ENCODE measurements at regions not wholly inside any gene's neighbourhood (a gene's known extent, or its start where the extent isn't known, plus 50 kb on each side); places are given as distances from the start of the nearest gene placed in this dataset.

DNA sequence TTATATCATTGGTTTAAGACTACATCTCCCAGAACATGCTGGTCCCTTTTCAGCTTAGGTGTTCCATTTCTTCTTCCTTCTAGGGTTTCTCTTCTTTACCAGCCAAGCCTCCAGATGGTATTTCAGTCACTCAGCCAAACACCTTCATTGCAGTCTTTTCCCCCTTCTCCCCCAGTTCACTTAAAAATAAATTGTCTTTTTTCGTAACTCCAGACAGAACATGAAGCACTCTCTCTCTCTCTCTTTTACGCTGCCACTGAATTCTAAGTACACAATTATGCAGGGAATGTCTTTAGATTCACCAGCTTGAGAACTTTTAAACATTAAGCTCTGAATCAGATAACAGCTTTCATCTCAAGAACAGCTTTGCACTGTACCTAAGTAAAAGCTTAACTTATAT, 419.7 kb upstream of the BRINP1 start:
- H3K27me3 ChIP-seq (ENCODE audit: control insufficient read depth, insufficient read depth, low read length), result no peaks in the 10 kb centered on the region
- no peaks in the 10 kb centered on the region for H3K36me3 ChIP-seq (ENCODE audit: control insufficient read depth, insufficient read depth, low read length)

DNA sequence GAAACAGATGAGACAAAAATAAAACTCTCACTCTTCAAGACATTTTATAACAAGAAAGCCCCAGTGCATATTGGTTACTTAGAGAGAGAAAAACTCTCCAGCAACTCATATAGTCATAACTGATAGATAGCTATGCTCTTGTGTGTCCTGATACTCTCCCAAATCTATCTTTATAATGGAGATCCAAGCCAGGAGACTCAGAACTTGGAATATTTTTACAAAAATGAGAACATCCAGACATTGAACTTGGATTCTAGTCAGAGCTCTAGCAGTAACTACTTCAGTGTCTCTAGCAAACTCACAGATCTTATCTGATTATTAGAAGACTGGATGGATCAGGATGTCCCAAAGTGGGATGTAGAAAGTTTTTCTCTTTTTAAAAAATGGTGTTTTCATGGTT, 412.7 kb upstream of the BRINP1 start:
- Histone ChIP-seq H3K27me3 (ENCODE audit: control insufficient read depth, insufficient read depth, low read length) (no peaks in the 10 kb centered on the region), H3K36me3 (ENCODE audit: control insufficient read depth, insufficient read depth, low read length) (no peaks in the 10 kb centered on the region), H3K4me3 (ENCODE audit: low read depth, low read length) (no peak overlapping the region)
- no peak for DNase-seq (ENCODE audit: low read depth)
- TF ChIP-seq, protein P1, sequence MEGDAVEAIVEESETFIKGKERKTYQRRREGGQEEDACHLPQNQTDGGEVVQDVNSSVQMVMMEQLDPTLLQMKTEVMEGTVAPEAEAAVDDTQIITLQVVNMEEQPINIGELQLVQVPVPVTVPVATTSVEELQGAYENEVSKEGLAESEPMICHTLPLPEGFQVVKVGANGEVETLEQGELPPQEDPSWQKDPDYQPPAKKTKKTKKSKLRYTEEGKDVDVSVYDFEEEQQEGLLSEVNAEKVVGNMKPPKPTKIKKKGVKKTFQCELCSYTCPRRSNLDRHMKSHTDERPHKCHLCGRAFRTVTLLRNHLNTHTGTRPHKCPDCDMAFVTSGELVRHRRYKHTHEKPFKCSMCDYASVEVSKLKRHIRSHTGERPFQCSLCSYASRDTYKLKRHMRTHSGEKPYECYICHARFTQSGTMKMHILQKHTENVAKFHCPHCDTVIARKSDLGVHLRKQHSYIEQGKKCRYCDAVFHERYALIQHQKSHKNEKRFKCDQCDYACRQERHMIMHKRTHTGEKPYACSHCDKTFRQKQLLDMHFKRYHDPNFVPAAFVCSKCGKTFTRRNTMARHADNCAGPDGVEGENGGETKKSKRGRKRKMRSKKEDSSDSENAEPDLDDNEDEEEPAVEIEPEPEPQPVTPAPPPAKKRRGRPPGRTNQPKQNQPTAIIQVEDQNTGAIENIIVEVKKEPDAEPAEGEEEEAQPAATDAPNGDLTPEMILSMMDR (IDR thresholded peaks at IDR 0.05; ENCODE audit: insufficient read depth, low read length, poor library complexity, severe bottlenecking), result no peak

More for the DNA sequence above, 419.7 kb upstream of the BRINP1 start:
- DNase-seq (ENCODE audit: low read depth), result peak; percentile 34
- TF ChIP-seq, protein P1 (IDR thresholded peaks at IDR 0.05; ENCODE audit: insufficient read depth, low read length, poor library complexity, severe bottlenecking), result no peak
- no peak overlapping the region for H3K4me3 ChIP-seq (ENCODE audit: low read depth, low read length)

DNA sequence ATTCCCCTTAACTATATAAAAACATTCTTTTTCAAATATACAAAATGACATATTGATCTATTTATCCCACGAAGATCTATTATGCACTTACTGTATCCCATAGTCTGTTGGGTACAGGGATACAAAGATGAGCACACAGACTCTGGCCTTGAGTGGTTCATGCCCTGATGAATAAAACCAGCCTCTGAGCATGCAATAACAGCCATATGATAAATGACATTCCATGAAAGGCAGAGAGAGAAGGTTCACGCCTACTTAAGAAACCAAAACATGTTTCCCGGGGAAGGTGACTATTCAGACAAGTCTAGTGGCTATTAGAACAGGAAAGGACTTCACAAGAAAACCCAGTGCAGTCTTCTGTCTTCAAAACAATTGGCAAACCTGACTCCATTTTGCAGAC, 406.2 kb upstream of the BRINP1 start:
- no peak for DNase-seq (ENCODE audit: low read depth)
- TF ChIP-seq, protein P1 (IDR thresholded peaks at IDR 0.05; ENCODE audit: insufficient read depth, low read length, poor library complexity, severe bottlenecking), result no peak
- Histone ChIP-seq H3K27me3 (ENCODE audit: control insufficient read depth, insufficient read depth, low read length) (no peaks in the 10 kb centered on the region), H3K4me3 (ENCODE audit: low read depth, low read length) (no peak overlapping the region), H3K36me3 (ENCODE audit: control insufficient read depth, insufficient read depth, low read length) (no peaks in the 10 kb centered on the region)

GRCh38 chr9:119773823-119774222, 404.6 kb upstream of the BRINP1 start:
- no peak for DNase-seq (ENCODE audit: low read depth)
- TF ChIP-seq, protein P1 (IDR thresholded peaks at IDR 0.05; ENCODE audit: insufficient read depth, low read length, poor library complexity, severe bottlenecking), result no peak
- no peaks in the 10 kb centered on the region for H3K27me3 ChIP-seq (ENCODE audit: control insufficient read depth, insufficient read depth, low read length)
- no peaks in the 10 kb centered on the region for H3K36me3 ChIP-seq (ENCODE audit: control insufficient read depth, insufficient read depth, low read length)
- H3K4me3 ChIP-seq (ENCODE audit: low read depth, low read length), result no peak overlapping the region

GRCh38 chr9:119771341-119771740, 402.1 kb upstream of the BRINP1 start:
- Histone ChIP-seq H3K27me3 (ENCODE audit: control insufficient read depth, insufficient read depth, low read length) (no peaks in the 10 kb centered on the region), H3K4me3 (ENCODE audit: low read depth, low read length) (no peak overlapping the region), H3K36me3 (ENCODE audit: control insufficient read depth, insufficient read depth, low read length) (no peaks in the 10 kb centered on the region)
- DNase-seq (ENCODE audit: low read depth), result no peak
- TF ChIP-seq, protein P1 (IDR thresholded peaks at IDR 0.05; ENCODE audit: insufficient read depth, low read length, poor library complexity, severe bottlenecking), result no peak

DNA sequence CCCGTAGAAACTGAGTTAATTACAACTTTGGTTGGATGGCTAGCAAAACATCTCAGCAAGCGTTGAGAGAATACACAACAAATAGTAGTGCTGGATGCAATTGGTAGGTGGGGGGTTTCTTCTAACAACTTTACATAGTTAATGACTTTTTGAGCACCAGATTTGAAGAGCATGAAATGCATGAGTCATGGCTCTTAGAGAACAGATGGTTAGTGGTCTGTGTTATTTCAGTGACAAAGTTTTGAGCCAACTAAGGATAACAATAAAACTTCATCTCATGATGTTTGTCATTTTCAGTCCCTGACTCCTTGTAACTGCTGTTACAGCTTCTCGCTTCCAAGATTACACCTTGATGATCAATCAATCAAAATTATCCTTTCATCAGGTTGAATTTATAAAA, 399.0 kb upstream of the BRINP1 start:
- no peak overlapping the region for H3K4me3 ChIP-seq (ENCODE audit: low read depth, low read length)
- no peaks in the 10 kb centered on the region for H3K36me3 ChIP-seq (ENCODE audit: control insufficient read depth, insufficient read depth, low read length)
- TF ChIP-seq, protein P1 (IDR thresholded peaks at IDR 0.05; ENCODE audit: insufficient read depth, low read length, poor library complexity, severe bottlenecking), result no peak
- H3K27me3 ChIP-seq (ENCODE audit: control insufficient read depth, insufficient read depth, low read length), result no peaks in the 10 kb centered on the region
- no peak for DNase-seq (ENCODE audit: low read depth)

All from kidney epithelial cell (primary cell).